GM18861 (cell line): ENCODE measurements at regions not wholly inside any gene's neighbourhood (a gene's known extent, or its start where the extent isn't known, plus 50 kb on each side); places are given as distances from the start of the nearest gene placed in this dataset.
A peak's percentile ranks its signal among the peaks of the same experiment; 100 is the strongest.

Source experiments
- ATAC-seq: cut with Tn5 transposase; IDR thresholded peaks from one replicate; pipeline ENCODE4 v1.9.1; 2021; ENCODE audit not compliant: unreplicated experiment

DNA sequence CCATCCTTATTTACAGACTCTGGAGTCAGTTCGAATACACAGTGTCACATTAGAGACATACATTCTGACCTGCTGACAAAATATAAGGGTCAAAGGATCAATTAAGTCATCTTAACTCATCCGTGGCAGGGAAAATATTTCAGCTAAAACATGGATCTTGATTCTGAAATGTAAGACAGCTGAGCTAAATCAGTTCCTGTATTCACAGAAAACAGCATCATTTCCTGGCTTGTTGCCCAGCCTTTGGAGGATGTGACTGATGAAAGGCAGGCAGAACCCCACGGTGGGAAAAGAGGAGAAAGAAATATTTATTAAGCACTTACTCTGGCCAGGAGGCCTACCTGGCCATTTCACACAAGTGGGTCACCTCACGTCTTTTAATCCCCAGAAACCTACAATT is 101.9 kb downstream of the GAS2L3 start:
- ATAC-seq, result no peak

DNA sequence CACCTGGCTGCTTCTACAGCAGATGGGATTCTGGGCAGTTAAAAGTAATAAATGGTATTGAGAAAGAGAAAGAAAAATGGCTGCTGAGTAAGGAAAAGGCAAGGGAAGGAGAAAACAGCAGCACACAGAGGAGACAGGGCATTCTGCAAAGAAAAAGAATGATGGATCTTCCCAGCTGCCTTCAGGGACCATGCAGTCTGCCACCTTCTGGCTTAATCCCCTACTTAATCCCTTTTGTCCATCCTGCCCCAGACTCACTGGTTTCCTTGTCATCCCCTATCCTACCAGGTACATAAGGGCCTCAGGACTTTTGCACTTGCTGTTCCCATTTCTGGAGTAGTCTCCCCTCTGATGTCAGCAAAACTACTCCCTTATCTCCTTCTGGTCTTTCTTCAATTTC is 107.6 kb downstream of the GAS2L3 start:
- ATAC-seq, result no peak

DNA sequence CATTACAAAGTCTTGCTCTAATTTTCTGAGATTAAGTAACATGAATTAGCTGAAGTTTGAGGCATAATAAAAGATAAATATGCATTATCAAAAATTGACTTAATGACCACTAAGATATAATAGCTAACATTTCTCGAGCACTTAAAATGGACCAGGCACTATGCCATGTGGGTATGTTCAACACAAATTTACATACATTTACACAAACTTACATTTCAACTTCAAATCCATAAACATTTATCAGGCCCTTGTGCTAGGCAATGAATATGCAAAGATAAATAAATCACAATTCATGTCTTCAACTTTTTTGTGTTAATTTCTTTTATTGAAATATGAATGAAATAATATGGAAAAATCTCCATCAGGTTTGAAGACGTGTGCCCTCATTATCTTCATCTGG is 108.7 kb downstream of the GAS2L3 start:
- no peak for ATAC-seq

GRCh38 chr12:100687686-100688085 is 106.9 kb upstream of the ANO4 start:
- no peak for ATAC-seq

- ATAC-seq, result no peak
Observed at GRCh38 chr12:100688451-100688864, 106.1 kb upstream of the ANO4 start.

GRCh38 chr12:100692502-100692901 is 102.1 kb upstream of the ANO4 start:
- ATAC-seq, result no peak

DNA sequence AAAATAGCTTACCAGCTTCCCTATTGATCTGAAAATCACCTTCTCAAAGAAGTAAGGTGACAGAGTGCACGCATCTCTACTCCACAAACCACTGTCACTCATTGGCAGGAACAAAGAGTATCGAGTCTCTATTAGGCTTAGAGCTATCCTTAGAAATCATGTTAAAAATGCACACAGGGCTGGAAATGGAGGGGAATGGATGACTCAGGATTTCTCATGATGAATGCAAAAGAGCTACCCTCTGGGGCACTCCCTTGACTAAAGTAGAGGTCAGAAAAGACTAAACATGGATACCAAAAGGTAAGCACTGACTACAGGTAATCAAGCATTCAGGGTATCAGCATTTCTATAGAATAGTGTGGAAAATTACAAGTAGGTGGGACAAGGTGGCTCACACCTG is 96.1 kb upstream of the ANO4 start:
- ATAC-seq, result no peak

- peak; percentile 88 for ATAC-seq
Observed at GRCh38 chr12:100699209-100699608, 95.4 kb upstream of the ANO4 start.

DNA sequence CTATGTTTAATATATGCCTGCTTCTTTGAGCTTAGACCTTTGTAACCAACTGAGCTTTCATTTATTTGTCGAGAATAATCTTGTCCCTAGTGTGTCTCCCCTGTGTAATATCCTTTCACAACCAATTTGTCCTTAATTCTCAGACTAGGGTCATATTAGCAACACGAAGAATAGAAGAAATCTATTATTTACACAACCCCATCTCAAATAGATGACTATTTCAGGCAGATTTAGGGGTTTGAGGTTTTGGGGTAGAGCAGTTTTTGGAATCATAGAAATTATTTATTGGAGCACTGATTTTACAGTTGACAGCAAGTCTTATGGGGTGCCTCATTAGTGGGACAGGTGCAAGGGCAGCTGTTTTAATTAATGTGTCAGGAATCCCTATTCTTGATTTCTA is 91.2 kb upstream of the ANO4 start:
- ATAC-seq, result no peak

- ATAC-seq, result no peak
Observed at GRCh38 chr12:100703868-100704267, 90.7 kb upstream of the ANO4 start.

DNA sequence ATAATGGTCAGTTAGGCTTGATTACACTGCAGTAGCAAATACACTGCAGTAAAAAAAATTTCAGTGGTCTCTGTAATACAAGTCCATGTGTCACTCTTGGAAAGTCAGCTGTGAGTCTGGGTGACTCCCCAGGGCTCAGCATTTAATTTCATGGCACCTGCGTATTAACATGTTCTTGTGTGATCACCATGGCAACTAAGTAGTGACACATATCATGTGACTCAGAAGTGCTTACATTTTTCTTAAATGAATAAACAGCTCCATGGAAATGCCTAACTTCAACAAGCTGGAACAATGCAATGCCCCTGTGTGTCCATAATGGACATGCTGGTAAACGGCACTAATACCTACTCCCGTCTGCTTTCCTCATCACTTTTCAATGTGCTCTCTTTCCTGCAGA is 88.5 kb upstream of the ANO4 start:
- ATAC-seq, result no peak

DNA sequence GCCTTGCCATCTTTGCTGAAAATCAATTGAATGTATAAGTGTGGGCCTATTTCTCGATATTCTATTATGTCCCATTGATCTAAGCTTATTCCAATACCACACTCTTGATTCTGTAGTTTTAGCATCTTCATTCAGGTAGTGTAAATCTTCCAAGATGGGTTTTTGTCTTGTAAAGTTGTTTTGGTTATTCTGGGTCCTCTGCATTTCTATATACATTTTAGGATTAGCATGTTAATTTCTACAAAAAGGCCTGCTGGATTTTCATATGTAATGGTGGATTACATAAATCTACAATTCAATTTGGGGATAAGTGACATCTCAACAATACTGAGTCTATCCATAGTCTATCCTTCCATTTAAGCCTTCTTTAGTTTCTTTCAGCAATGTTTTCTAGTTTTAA is 86.0 kb upstream of the ANO4 start:
- no peak for ATAC-seq

DNA sequence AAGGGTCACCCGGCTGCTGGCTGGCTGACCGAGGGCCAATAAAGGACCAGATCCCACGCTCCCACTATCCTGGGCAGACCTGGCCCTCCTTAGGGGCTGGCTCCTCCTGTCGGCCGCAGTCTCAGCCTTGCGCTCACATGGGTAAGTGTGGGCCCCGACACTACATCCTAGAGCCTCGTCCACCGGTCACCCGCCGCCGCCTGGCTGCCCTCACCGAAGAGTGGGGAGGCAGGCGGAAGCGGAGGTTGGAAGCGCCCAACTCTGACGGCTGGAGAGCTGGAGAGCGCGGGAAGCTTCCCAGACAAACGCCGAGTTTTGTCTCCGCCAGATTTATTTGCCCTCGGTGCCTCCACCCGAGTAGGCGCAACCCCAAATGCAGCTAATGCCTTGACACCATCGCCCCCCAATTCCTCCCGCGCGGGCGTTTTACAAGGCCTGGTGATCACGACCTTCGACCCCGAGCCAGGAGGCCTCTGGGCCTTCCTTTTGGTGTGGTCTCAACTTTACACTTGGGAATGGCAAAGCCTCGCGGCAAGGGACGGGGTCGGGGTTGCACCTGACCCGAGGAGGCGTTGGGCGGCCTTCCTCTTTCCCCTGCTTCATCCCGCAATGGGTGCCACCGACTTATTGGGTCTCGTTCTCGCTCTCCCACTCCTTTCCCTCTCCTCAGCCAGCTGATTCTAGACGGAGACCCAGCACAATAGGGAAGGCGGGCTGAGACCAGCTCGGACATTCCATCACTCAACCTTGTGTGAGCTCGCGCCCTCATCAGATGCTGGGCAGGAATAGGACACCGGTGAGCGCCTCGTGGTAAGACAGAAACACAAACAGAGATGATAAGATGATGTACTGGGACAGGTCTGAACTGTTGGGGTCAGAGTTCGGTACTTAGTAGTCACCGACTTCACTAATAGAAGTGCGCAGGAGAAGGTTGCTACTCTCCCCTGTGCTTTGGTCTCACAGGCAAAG is 78.3 kb upstream of the ANO4 start:
- no peak for ATAC-seq

DNA sequence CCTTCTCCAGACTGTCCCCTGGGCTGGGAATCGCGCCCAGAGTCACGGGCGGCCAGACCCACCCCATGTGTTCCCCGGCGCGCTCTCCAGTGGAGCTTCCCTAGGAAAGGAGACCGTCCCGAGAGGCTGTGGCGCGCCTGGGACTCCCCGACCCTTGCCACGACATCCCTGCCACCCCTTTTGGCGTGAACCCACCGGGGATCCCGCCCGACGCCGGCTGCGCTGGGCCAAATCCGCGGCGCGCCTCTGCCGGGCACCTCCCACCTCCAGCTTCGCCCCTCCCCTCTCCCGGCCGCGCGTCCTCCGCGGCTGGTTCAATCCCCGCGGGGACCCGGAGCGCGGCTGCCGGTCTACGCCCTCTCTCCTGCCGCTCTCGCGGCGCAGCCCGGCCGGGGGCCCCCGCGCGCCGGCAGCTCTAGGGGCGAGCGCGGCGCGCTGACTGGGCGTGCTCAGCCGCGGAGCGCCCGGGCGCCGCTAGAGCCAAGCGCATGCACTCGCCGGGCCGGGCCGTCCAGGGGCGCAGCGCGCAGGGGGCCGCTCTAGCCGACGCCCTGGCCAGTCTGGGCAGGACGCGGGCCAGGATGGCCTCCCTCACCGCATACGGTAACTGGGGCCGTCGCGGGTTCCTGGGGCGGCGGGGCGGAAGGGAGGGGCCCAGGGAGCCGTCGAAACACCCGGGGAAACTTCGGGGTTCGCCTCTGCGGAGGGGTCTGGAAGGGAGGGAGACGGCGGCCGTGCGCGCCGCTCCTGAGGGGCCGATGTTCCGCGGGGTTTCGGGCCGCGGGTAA is 77.4 kb upstream of the ANO4 start:
- no peak for ATAC-seq

DNA sequence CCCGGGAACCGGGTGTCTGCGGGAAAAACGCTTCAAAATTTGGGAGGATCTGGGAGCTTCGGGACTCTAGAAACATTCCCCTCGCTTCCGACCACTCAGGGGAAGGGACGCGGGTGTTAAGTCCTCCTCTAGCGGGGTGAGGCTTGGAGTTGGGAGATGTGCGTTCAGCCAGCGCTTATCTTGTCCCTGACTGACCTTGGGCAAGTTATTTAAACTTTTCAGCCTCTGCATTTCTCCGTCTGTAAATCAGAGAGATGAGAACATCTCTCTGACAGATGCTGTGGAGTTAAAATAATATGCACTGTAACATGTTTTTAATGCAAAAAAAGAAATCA is 76.9 kb upstream of the ANO4 start:
- ATAC-seq, result no peak

- no peak for ATAC-seq
Observed at GRCh38 chr12:100718187-100718586, 76.4 kb upstream of the ANO4 start.

GRCh38 chr12:100720016-100720654 is 74.4 kb upstream of the ANO4 start:
- ATAC-seq, result peak; percentile 52

DNA sequence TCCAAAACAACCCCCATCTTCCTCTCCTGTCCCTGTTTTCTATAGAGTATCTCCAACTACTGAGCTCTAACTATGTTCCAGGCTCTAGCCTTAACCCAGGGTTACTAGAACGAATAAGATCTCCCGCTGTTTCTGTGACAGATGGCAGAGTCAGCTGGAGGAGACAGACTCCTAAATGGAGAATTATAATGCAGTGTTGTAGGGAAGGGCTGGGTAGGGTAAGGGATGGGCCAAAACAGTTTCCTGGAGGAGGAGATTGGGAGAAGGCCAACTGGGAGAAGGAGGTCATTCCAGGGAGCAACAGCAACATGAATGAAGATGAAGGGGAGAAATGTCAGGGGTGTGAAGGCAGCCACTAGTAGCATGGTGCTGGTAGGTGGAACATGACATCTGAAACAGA is 73.4 kb upstream of the ANO4 start:
- ATAC-seq, result no peak

DNA sequence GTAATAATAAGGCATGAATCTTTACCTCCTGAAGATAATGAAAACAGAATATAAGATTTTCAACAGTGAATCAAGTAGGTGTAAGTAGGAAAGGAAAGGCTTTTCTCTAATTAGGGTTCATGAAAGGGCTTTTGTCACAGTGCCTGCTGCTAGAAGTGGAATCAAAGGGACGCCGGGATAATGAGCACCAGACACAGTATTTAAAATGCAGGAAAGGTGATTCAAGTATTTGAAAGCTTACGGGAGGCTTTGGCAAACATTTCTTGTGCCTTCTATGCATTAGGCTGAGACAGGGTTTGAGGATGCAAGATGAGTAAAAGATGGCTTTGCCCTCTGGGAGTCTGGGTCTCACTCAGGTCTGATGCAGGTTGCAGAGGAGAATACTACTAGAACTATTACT is 70.5 kb upstream of the ANO4 start:
- ATAC-seq, result no peak

- ATAC-seq, result peak; percentile 50
Observed at GRCh38 chr12:100733817-100734593, 60.6 kb upstream of the ANO4 start.

- ATAC-seq, result no peak
Observed at GRCh38 chr12:100737168-100737567, 57.4 kb upstream of the ANO4 start.
